WERI-Rb-1 (cell line): ENCODE measurements at regions not wholly inside any gene's neighbourhood (a gene's known extent, or its start where the extent isn't known, plus 50 kb on each side); places are given as distances from the start of the nearest gene placed in this dataset.

Experiments used
- DNase-seq: peaks from one replicate; pipeline ENCODE4 v3.0.0-alpha.2; 2020
- H3K27ac ChIP-seq: fragments of 250-450 bp; sonication (Bioruptor Pico); 2 replicates; pipeline ENCODE4 v1.5.1; 2020; ENCODE audit warnings: mild to moderate bottlenecking, moderate library complexity
- H3K27me3 ChIP-seq: fragments of 250-450 bp; sonication (Bioruptor Pico); 2 replicates; pipeline ENCODE4 v1.5.1; 2021; ENCODE audit warnings: mild to moderate bottlenecking, low read depth, moderate library complexity; ENCODE audit not compliant: insufficient read depth, severe bottlenecking
- H3K36me3 ChIP-seq: fragments of 250-450 bp; sonication (Bioruptor Pico); 2 replicates; pipeline ENCODE4 v1.5.1; 2020; ENCODE audit warnings: mild to moderate bottlenecking, moderate library complexity
- H3K4me3 ChIP-seq: 2 replicates; pipeline ENCODE4 v1.5.1; 2011; ENCODE audit warnings: low read depth, mild to moderate bottlenecking, control low read depth, low read length
- H3K9me3 ChIP-seq: fragments of 250-450 bp; sonication (Bioruptor Pico); 2 replicates; pipeline ENCODE4 v1.5.1; 2021; ENCODE audit warnings: mild to moderate bottlenecking, moderate library complexity; ENCODE audit not compliant: severe bottlenecking
- CTCF ChIP-seq: IDR thresholded peaks from 2 replicates; pipeline ENCODE4 v1.5.1; 2011; ENCODE audit warnings: low read depth, mild to moderate bottlenecking, control low read depth, inconsistent platforms, low read length

- Histone ChIP-seq H3K4me3 (no peak overlapping the region), H3K9me3 (no peaks in the 10 kb centered on the region), H3K27ac (no peak overlapping the region), H3K27me3 (no peaks in the 10 kb centered on the region), H3K36me3 (no peaks in the 10 kb centered on the region)
- no peak for DNase-seq
- no peak for TF ChIP-seq CTCF
Measured at GRCh38 chr3:30288830-30289229, 317.6 kb upstream of the TGFBR2 start.

- TF ChIP-seq CTCF, result no peak
- no peak overlapping the region for H3K4me3 ChIP-seq
- DNase-seq, result no peak
- no peaks in the 10 kb centered on the region for H3K27me3 ChIP-seq
- no peaks in the 10 kb centered on the region for H3K36me3 ChIP-seq
- no peak overlapping the region for H3K27ac ChIP-seq
- no peaks in the 10 kb centered on the region for H3K9me3 ChIP-seq
Measured at GRCh38 chr3:30289324-30289723, 317.1 kb upstream of the TGFBR2 start.

DNA sequence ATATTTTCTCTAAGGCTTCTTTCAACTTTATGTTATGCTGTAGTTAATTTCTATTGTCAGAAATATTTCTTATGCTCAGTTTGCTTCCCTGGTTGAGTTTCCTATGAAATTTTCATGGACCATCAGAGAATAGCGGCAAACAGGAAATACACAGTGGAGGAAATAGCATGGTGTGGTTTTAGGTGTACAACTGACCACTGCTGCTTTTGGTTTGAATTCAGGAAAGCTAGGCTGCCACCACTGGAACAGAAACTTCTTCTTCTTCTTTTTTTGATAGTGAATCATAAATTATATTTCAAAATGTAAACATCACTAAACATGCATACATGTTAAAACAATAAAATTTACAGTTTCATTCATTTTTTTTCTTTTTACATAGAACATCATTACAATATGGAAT is 316.6 kb upstream of the TGFBR2 start:
- no peak for DNase-seq
- Histone ChIP-seq H3K9me3 (no peaks in the 10 kb centered on the region), H3K36me3 (no peaks in the 10 kb centered on the region), H3K27ac (no peak overlapping the region), H3K4me3 (no peak overlapping the region), H3K27me3 (no peaks in the 10 kb centered on the region)
- no peak for TF ChIP-seq CTCF

DNA sequence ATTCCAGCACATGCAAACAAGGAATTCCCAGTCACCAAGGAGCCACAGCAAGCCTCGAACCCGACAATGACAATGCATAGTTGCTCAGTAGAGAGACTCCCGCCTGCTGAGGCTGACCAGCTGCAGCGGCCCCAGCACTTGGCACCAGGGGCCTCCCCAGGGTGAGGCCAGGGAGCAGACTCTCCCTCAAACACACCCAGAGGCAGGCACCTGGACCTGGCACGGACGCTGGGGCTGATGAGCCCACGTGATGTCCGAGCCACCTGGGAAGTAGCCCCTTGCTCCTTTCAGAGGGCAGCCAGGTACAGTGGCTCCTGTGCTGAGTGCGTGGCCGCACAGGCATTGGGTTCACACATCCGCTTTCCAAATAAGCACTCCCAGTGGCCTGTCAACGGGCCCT is 315.9 kb upstream of the TGFBR2 start:
- H3K27me3 ChIP-seq, result no peaks in the 10 kb centered on the region
- no peak overlapping the region for H3K4me3 ChIP-seq
- no peaks in the 10 kb centered on the region for H3K36me3 ChIP-seq
- no peak for TF ChIP-seq CTCF
- H3K27ac ChIP-seq, result no peak overlapping the region
- DNase-seq, result no peak
- no peaks in the 10 kb centered on the region for H3K9me3 ChIP-seq

GRCh38 chr3:30292192-30292893 is 314.1 kb upstream of the TGFBR2 start:
- TF ChIP-seq CTCF, result no peak
- Histone ChIP-seq H3K9me3 (no peaks in the 10 kb centered on the region), H3K27me3 (no peaks in the 10 kb centered on the region), H3K36me3 (no peaks in the 10 kb centered on the region), H3K4me3 (no peak overlapping the region), H3K27ac (no peak overlapping the region)
- no peak for DNase-seq
